Inflammatory macrophage treated with lipopolysaccharide for 1 hour (primary cell): ENCODE measurements at regions not wholly inside any gene's neighbourhood (a gene's known extent, or its start where the extent isn't known, plus 50 kb on each side); places are given as distances from the start of the nearest gene placed in this dataset.

Experiments used
- DNase-seq, 2 donors: peaks; one replicate each; pipeline ENCODE4 v3.0.0-alpha.2; 2020 to 2022

DNA sequence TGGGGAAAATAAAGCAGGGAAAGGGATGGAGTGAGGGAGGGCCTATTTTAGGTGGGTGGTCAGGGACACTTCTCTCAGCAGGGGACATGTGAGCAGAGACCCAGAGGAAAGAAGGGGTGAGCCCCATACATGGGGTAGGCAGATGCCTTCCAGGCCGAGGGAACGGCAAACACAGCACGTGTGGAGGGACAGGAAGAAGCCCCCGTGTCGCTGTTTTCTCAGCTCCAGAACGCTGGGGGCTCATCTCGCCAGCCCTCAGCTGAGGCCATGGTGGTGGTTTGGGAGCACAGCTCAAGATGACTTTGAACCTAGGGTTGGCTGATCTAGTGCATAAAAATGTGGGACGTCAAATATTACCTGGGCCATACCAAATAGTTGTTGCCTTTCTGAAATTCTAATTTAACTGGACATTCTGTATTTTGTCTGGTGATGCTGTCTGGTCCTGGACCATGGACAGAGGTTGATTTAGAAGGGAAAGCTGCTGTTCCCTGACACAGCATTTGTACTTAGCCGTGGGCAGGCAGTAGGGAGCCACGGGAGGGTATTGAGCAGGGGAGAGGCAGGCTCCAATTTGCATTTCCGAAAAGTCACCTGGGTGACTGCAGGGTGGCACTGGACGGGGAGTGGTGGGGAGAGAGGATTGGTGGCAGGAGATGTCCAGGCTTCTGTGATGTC is 53.1 kb upstream of the RUNX3 start:
- DNase-seq, result no peak

DNA sequence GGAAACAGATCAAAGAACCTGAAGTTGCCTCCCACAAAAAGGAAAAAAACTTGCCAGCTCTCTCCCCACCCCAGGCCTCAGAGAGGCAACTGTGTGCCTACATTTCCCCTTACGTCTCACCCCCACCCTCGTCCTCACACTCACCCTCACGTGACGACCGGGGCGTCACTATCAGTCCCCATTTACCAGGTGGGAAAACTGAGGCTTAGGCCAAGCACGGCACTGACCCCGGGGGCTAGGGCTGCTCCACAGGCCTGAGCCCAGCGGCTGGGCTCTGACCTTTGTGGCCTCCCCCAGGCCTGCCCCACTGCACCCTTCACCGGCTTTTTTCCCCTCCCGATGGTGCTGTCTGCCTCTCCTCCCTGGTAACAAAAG is 51.5 kb upstream of the RUNX3 start:
- DNase-seq, result no peak

DNA sequence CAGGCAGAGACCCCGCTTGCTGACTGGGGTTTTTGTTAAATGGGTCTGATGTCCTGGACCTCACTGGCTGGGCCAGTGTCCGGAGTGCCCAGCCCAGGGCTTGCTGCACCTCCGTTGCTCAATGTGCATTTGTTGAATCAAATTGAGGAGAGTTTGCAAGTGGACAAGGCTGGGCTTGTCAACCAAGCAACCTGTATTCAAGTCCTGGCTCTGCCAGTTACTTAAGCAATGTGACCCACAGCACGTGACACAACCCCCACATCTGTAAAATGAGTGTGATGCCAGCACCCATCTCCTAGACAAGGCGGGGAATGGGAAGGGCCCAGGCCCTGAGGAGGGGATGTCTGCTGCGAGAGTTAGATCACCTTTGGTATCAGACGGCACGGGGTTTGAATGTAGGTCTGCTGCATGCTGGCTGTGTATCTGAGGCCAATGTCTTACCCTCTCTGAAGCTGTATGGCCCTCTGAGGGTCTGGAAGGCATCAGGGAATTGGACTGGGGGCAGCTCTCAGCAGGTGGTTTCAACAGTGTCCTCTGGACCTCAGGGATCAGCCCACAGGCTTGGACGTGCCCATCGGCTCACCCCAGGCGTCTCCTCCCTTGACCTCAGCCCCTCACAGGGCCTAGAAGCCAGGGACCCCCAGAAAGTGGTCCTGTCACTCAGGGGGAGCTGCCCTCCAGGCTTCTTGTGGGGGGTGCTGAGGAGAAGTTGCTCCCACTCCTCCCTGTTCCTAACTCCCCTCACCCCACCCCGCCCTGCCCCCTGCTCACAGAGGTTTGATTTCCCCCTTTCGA is 51.0 kb upstream of the RUNX3 start:
- no peak for DNase-seq
